CD4-positive, alpha-beta memory T cell (primary cell): ENCODE measurements at regions not wholly inside any gene's neighbourhood (a gene's known extent, or its start where the extent isn't known, plus 50 kb on each side); places are given as distances from the start of the nearest gene placed in this dataset.
"Not testable (repeated sequence)": the region's sequence is repeated elsewhere in the genome, so short reads cannot be mapped to it uniquely, and the experiment has no call there.

Experiments used
- CTCF ChIA-PET: fragments of 350-600 bp; sonication (Branson Sonifier 250); formaldehyde crosslinking; loops from one replicate; lab custom pipeline; 2021; ENCODE audit warnings: inconsistent platforms; ENCODE audit not compliant: partially characterized antibody; lab: Charles Lee
- POLR2A ChIA-PET: fragments of 350-600 bp; sonication (Branson Sonifier 250); formaldehyde crosslinking; loops from one replicate; lab custom pipeline; 2021; ENCODE audit not compliant: partially characterized antibody; lab: Charles Lee
- DNase-seq, 5 donors: peaks; one replicate each; pipeline versions ENCODE4 v3.0.0 to v3.0.0-alpha.2; 2020 to 2022; ENCODE audit warnings: mixed read lengths in 1 of 5
- H3K27ac ChIP-seq: one replicate; pipeline ENCODE4 v1.7.0; 2013; ENCODE audit warnings: low read depth, low read length
- H3K27me3 ChIP-seq: 2 replicates; pipeline ENCODE4 v1.7.0; 2013; ENCODE audit warnings: mild to moderate bottlenecking, low read length, moderate library complexity; ENCODE audit not compliant: insufficient read depth
- H3K36me3 ChIP-seq: 2 replicates; pipeline ENCODE4 v1.7.0; 2013; ENCODE audit warnings: mild to moderate bottlenecking, low read length, moderate library complexity; ENCODE audit not compliant: insufficient read depth
- H3K4me1 ChIP-seq: 2 replicates; pipeline ENCODE4 v1.7.0; 2013; ENCODE audit warnings: mild to moderate bottlenecking, low read length, moderate library complexity; ENCODE audit not compliant: insufficient read depth
- H3K4me3 ChIP-seq, 2 donors: one replicate each; pipeline ENCODE4 v1.7.0; 2013; ENCODE audit warnings: low read length in 2 of 2, mild to moderate bottlenecking in 1 of 2
- H3K9me3 ChIP-seq, 2 donors: one replicate each; pipeline ENCODE4 v1.7.0; 2013; ENCODE audit warnings: low read length in 2 of 2, control low read depth in 1 of 2; ENCODE audit not compliant: control insufficient read depth in 1 of 2
- H3K27ac Mint-ChIP-seq, 7 donors: one replicate each; pipeline ENCODE4 v1.8.0; 2020 to 2021; ENCODE audit warnings: mixed read lengths in 7 of 7, mild to moderate bottlenecking in 6 of 7, inconsistent platforms in 3 of 7, moderate library complexity in 3 of 7
- H3K27me3 Mint-ChIP-seq, 2 donors: one replicate each; pipeline ENCODE4 v1.8.0; 2020 to 2021; ENCODE audit warnings: mixed read lengths in 2 of 2
- H3K36me3 Mint-ChIP-seq, 2 donors: one replicate each; pipeline ENCODE4 v1.8.0; 2020 to 2021; ENCODE audit warnings: mixed read lengths in 2 of 2, inconsistent platforms in 1 of 2, mild to moderate bottlenecking in 1 of 2
- H3K4me1 Mint-ChIP-seq, 4 donors: one replicate each; pipeline ENCODE4 v1.8.0; 2020 to 2021; ENCODE audit warnings: mixed read lengths in 4 of 4, mild to moderate bottlenecking in 1 of 4
- H3K4me3 Mint-ChIP-seq, 8 donors: one replicate each; pipeline ENCODE4 v1.8.0; 2020 to 2021; ENCODE audit warnings: mixed read lengths in 8 of 8, mild to moderate bottlenecking in 7 of 8, moderate library complexity in 6 of 8, inconsistent platforms in 3 of 8
- H3K9me3 Mint-ChIP-seq, 8 donors: one replicate each; pipeline ENCODE4 v1.8.0; 2020 to 2021; ENCODE audit warnings: mixed read lengths in 8 of 8, mild to moderate bottlenecking in 5 of 8, inconsistent platforms in 3 of 8, moderate library complexity in 1 of 8
- intact Hi-C: fragments of 100-400 bp; cut with micrococcal nuclease; formaldehyde crosslinking; loops from one replicate; pipeline ENCODE4 v1.15.1; 2023

DNA sequence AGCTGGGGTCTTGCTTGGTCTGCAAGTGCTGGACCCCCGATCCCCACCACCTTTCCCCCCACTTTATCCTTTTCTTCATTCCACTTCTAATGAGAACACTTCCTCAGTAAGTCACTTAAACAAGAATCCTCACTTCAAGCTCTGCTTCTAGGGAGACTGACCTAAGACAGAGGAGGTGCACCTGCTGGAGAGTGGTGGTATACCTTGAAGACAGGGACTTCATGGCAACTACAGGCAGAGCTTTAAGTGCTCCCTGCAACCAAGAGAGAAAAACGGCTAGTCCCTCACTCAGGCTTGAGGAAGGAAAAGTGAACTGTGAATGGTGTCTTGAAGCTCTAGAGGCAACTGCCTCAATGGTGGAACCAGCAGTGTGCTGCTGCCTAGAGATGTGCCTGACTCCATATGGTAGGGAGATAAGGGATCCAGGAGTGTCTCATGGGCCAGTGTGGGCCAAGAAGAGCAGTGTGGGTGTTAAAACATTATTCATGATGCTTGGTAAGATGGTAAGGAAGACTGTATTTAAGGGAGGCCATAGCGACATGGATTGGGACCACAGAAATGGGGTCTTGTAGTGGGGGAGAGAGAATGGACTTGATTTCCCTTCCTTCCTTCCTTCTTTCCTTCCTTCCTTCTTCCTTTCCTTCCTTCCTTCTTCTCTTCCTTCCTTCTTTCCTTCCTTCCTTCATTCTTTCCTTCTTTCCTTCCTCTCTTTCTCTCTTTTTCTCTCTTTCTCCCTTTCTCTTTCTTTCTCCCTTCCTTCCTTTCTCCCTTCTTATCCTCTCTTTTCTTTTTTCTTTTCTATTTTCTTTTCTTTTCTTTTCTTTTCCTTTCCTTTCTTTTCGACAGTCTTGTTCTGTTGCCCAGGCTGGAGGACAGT lies 96.2 kb upstream of the NAP1L1 start:
- CTCF ChIA-PET: no interaction called here
- no peaks in the 10 kb centered on the region for H3K27me3 ChIP-seq
- no peak overlapping the region for H3K4me3 Mint-ChIP-seq
- no peaks in the 10 kb centered on the region for H3K4me1 Mint-ChIP-seq
- no peak overlapping the region for H3K4me3 ChIP-seq
- no peak overlapping the region for H3K27ac ChIP-seq
- H3K27ac Mint-ChIP-seq: no peak overlapping the region
- H3K9me3 Mint-ChIP-seq: no peaks in the 10 kb centered on the region
- H3K36me3 ChIP-seq: no peaks in the 10 kb centered on the region
- DNase-seq: no peak
- H3K36me3 Mint-ChIP-seq: no peaks in the 10 kb centered on the region
- peaks cover 0 to 6% of the 10 kb centered on the region in 2 donors for H3K27me3 Mint-ChIP-seq
- no peaks in the 10 kb centered on the region for H3K4me1 ChIP-seq
- intact Hi-C loops: no loop called here
- POLR2A ChIA-PET: no interaction called here
- no peaks in the 10 kb centered on the region for H3K9me3 ChIP-seq

DNA sequence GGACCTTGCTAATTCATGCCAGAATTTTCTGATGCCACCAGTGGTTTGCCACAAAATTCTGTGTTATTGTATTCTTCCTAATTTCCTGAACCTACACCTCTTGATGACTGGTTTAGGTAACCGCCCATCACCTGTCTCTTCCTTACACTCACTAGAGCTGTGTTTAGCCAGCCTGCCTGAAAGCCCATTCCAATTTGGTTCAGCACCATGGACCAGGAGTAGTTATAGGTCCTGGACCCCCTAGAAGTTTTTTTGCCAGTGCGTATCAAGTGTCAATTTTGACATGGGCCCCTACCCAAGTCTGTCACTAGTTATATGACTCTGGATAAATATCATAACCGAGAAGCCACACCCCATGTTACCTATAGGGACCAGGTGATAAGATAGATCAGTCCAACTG lies 94.0 kb upstream of the NAP1L1 start:
- H3K9me3 Mint-ChIP-seq: no peaks in the 10 kb centered on the region
- intact Hi-C loops: no loop called here
- peaks cover 2 to 3% of the 10 kb centered on the region in 2 donors for H3K27me3 Mint-ChIP-seq
- POLR2A ChIA-PET: no interaction called here
- Histone ChIP-seq H3K4me3 (no peak overlapping the region), H3K4me1 (no peaks in the 10 kb centered on the region), H3K36me3 (no peaks in the 10 kb centered on the region), H3K27ac (no peak overlapping the region), H3K9me3 (no peaks in the 10 kb centered on the region), H3K27me3 (no peaks in the 10 kb centered on the region)
- H3K27ac Mint-ChIP-seq: no peak overlapping the region
- DNase-seq: no peak
- CTCF ChIA-PET: no interaction called here
- H3K4me1 Mint-ChIP-seq: peaks cover 0 to 2% (median 0%) of the 10 kb centered on the region in 4 donors
- H3K36me3 Mint-ChIP-seq: no peaks in the 10 kb centered on the region
- H3K4me3 Mint-ChIP-seq: no peak overlapping the region

GRCh38 chr12:76177821-76178220 lies 93.3 kb upstream of the NAP1L1 start:
- Histone ChIP-seq H3K4me1 (no peaks in the 10 kb centered on the region), H3K9me3 (no peaks in the 10 kb centered on the region), H3K36me3 (no peaks in the 10 kb centered on the region), H3K4me3 (no peak overlapping the region), H3K27me3 (no peaks in the 10 kb centered on the region), H3K27ac (no peak overlapping the region)
- H3K9me3 Mint-ChIP-seq: no peaks in the 10 kb centered on the region
- no peaks in the 10 kb centered on the region for H3K36me3 Mint-ChIP-seq
- ChIA-PET CTCF (no interaction called here), POLR2A (no interaction called here)
- H3K4me3 Mint-ChIP-seq: no peak overlapping the region
- no peak for DNase-seq
- H3K27ac Mint-ChIP-seq: no peak overlapping the region
- intact Hi-C loops: no loop called here
- peaks cover 2 to 3% of the 10 kb centered on the region in 2 donors for H3K27me3 Mint-ChIP-seq
- peaks cover 0 to 2% (median 0%) of the 10 kb centered on the region in 4 donors for H3K4me1 Mint-ChIP-seq

DNA sequence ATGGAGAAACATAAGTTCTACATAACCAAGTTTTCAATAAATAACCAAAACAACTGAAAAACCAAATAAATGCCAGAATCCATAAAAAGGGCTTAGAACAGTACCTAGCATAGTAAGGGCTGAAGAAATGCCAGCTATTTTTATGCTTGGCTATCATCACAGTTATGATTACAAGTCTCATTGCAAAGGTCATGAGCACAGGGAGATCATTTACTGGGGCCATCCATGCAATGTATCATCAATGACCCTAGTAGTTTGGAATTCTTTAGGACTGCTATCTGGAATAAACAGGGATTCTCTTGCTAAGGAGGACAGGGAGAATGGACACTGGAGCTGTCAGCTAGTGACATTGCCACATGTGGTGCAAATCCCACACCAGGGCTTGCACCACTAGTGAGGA lies 92.5 kb upstream of the NAP1L1 start:
- DNase-seq: no peak
- Histone ChIP-seq H3K27ac (no peak overlapping the region), H3K9me3 (no peaks in the 10 kb centered on the region), H3K27me3 (no peaks in the 10 kb centered on the region), H3K36me3 (no peaks in the 10 kb centered on the region), H3K4me1 (no peaks in the 10 kb centered on the region), H3K4me3 (no peak overlapping the region)
- peaks cover 2 to 3% of the 10 kb centered on the region in 2 donors for H3K27me3 Mint-ChIP-seq
- intact Hi-C loops: no loop called here
- H3K36me3 Mint-ChIP-seq: no peaks in the 10 kb centered on the region
- peaks cover 0 to 2% (median 0%) of the 10 kb centered on the region in 4 donors for H3K4me1 Mint-ChIP-seq
- POLR2A ChIA-PET: no interaction called here
- no peak overlapping the region for H3K27ac Mint-ChIP-seq
- CTCF ChIA-PET: no interaction called here
- H3K9me3 Mint-ChIP-seq: no peaks in the 10 kb centered on the region
- H3K4me3 Mint-ChIP-seq: no peak overlapping the region

DNA sequence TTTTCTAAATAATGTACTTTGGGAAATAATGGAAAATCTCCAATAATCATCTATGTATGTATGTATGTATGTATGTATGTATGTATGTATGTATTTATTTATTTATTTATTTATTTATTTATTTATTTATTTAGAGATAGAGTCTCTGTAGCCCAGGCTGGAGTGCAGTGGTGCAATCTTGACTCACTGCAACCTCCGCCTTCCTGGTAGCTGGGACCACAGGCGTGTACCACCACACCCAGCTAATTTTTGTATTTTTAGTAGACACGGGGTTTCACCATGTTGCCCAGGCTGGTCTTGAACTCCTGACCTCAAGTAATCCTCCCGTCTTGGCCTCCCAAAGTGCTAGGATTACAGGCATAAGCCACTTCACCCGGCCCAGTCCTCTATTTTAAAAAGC lies 91.5 kb upstream of the NAP1L1 start:
- H3K9me3 Mint-ChIP-seq, CTCF ChIA-PET, H3K27ac ChIP-seq, H3K9me3 ChIP-seq, POLR2A ChIA-PET, H3K27me3 ChIP-seq, intact Hi-C loops, H3K36me3 ChIP-seq, DNase-seq, H3K27me3 Mint-ChIP-seq, H3K4me1 Mint-ChIP-seq, H3K36me3 Mint-ChIP-seq, H3K27ac Mint-ChIP-seq, H3K4me3 Mint-ChIP-seq, H3K4me1 ChIP-seq, H3K4me3 ChIP-seq: not testable (repeated sequence)

DNA sequence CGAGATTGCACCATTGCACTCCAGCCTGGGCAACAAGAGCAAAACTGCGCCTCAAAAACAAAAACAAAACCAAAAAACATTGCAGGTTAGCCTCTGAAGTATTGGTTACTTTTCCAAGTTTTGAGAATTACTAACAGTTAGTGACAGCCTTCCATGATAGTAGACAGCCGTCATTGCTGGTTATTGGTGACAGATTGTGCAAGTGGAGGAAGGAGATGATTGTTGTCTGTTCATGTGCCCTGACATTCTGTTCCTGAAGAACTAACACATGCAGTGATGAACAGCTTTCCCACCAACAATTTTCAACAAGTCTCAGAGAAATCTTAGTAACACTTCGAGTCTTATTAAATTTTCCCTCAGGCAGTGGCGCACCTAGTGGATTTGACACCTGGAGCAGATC lies 89.3 kb upstream of the NAP1L1 start:
- Mint-ChIP-seq H3K27me3 (peaks cover 13 to 18% of the 10 kb centered on the region in 2 donors), H3K36me3 (no peaks in the 10 kb centered on the region), H3K4me3 (no peak overlapping the region), H3K27ac (no peak overlapping the region), H3K9me3 (no peaks in the 10 kb centered on the region), H3K4me1 (peaks cover 0 to 2% (median 0%) of the 10 kb centered on the region in 4 donors)
- Histone ChIP-seq H3K4me1 (no peaks in the 10 kb centered on the region), H3K27me3 (no peaks in the 10 kb centered on the region), H3K4me3 (no peak overlapping the region), H3K36me3 (no peaks in the 10 kb centered on the region), H3K9me3 (no peaks in the 10 kb centered on the region), H3K27ac (no peak overlapping the region)
- no peak for DNase-seq
- ChIA-PET POLR2A (no interaction called here), CTCF (no interaction called here)
- intact Hi-C loops: no loop called here

DNA sequence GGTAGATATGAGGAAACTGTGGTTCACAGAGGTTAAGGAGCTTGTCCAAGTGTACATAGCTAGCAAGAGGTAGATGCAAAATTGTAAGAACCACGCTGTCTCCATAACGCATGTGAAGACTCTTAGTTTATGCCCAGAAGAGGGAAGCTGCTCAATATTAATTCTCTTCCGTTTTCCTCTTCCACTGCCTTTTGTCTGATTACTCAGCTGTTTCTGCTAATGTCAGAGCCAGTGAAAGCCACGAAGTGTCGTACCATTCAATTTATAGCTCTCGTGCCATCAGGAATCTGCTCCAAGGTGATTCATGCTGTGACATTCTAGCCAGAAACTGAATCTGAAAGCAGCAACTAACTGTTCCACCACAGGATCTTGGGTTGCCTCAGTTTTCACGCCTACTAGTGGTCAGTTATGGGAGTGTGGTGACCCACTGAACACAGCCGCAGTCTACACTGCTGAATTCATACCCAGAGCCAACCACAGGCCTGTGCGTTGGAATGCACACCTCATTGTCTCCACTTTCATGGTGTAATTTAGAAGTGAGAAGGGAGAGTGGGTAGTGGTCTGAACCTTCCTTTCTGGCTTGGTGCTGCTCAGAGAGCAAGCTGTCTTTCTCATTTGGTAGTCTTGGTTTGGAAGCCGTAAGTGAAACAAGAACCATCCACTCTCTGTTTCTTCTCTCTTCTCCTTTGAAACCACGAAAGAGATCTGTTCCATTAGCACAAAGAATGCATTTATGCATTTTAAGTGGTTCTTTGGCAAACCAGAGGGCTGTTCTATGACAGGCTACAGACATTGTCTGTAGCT lies 74.2 kb upstream of the NAP1L1 start:
- Histone ChIP-seq H3K4me1 (no peaks in the 10 kb centered on the region), H3K4me3 (peak overlapping the region in 1 of 2 donors; percentile 20), H3K27ac (no peak overlapping the region), H3K27me3 (no peaks in the 10 kb centered on the region), H3K9me3 (no peaks in the 10 kb centered on the region), H3K36me3 (no peaks in the 10 kb centered on the region)
- Mint-ChIP-seq H3K27me3 (no peaks in the 10 kb centered on the region), H3K4me1 (peaks cover 8 to 11% (median 10%) of the 10 kb centered on the region in 4 donors), H3K4me3 (peak overlapping the region; percentile 68 to 77 (median 75)), H3K27ac (peak overlapping the region in 6 of 7 donors; percentile 2 to 83 (median 70)), H3K36me3 (no peaks in the 10 kb centered on the region), H3K9me3 (no peaks in the 10 kb centered on the region)
- peak; percentile 46 to 57 (median 51) for DNase-seq
- ChIA-PET POLR2A (interaction anchor here (1.4 kb wide), 1 partner anchor 648 kb away, joined by 4 read pairs; the partner anchor contains the start of gene KRR1), CTCF (interaction anchor here (0.6 to 2.3 kb wide), 17 partner anchors 10 to 632 kb away, joined by 3 to 15 read pairs (median 4); partner anchors contain the start of gene ZDHHC17)
- intact Hi-C loops: loop anchor here (1.0 to 5.0 kb wide), 5 partner anchors 73 to 631 kb away; partner anchors contain the start of gene BBS10
